HCT116 (cell line): ENCODE measurements at regions not wholly inside any gene's neighbourhood (a gene's known extent, or its start where the extent isn't known, plus 50 kb on each side); places are given as distances from the start of the nearest gene placed in this dataset.

Experiments
- ATAC-seq: fragments of 200-7000 bp; cut with Tn5 transposase; 2 replicates; pipeline ENCODE4 v1.9.1; 2020; ENCODE audit warnings: mild to moderate bottlenecking, moderate library complexity
- BruUV-seq: library from RNA; stranded (reverse); fragments of 400-500 nt; replicated peaks from 2 replicates; lab custom pipeline; 2021; lab: Mats Ljungman, UMichigan
- CTCF ChIA-PET: fragments of 300-600 bp; sonication (Branson Sonifier 250); formaldehyde crosslinking; loops from one replicate; lab custom pipeline; 2021; ENCODE audit warnings: antibody characterized with exemption; lab: Charles Lee
- POLR2A ChIA-PET: fragments of 300-600, 350-600 bp; sonication (Branson Sonifier 250); formaldehyde crosslinking; loops from one replicate; lab custom pipeline; 2021; ENCODE audit warnings: antibody characterized with exemption; lab: Charles Lee
- RAD21 ChIA-PET, 2 experiments: fragments of 300-600 bp; sonication (Branson Sonifier 250); formaldehyde crosslinking; loops; one replicate each; lab custom pipeline; 2023; ENCODE audit warnings: low total read pairs in 2 of 2; ENCODE audit not compliant: uncharacterized antibody in 2 of 2, unreplicated experiment in 2 of 2, low non-redundant PET in 1 of 2; lab: Charles Lee
- DNase-seq: peaks from one replicate; pipeline ENCODE4 v3.0.0-alpha.2; 2010; ENCODE audit warnings: low read depth, low spot score
- H2AFZ ChIP-seq: fragments of 200-600 bp; shearing (Covaris generic), sonication (generic); 2 replicates; pipeline ENCODE4 v1.6.1; 2017; ENCODE audit warnings: low read depth, mixed run types, mixed read lengths, antibody characterized with exemption, low read length; ENCODE audit not compliant: poor library complexity, severe bottlenecking
- H3K27ac ChIP-seq: 2 replicates; pipeline ENCODE4 v1.5.1; 2012; ENCODE audit warnings: low read depth, low read length
- H3K27me3 ChIP-seq: fragments of 200-600 bp; sonication (generic); 2 replicates; pipeline ENCODE4 v1.6.1; 2016; ENCODE audit warnings: mixed run types, low read length, mixed read lengths; ENCODE audit not compliant: insufficient read depth
- H3K36me3 ChIP-seq, 2 experiments: fragments of 200-500 bp in 1 of 2; fragments of 200-600 bp in 1 of 2; sonication (Bioruptor generic) in 1 of 2; sonication (generic) in 1 of 2; 2 replicates each; pipeline versions ENCODE4 v1.5.1 to v1.6.1; 2014 to 2016; ENCODE audit warnings: low read length in 2 of 2, inconsistent platforms in 1 of 2, mixed read lengths in 1 of 2, mixed run types in 1 of 2; ENCODE audit not compliant: insufficient read depth in 2 of 2, control insufficient read depth in 1 of 2
- H3K4me1 ChIP-seq, 2 experiments: fragments of 200-600 bp in 1 of 2; sonication (generic) in 1 of 2; 2 replicates each; pipeline versions ENCODE4 v1.5.1 to v1.6.1; 2012 to 2017; ENCODE audit warnings: low read length in 2 of 2, inconsistent platforms in 1 of 2, mild to moderate bottlenecking in 1 of 2, mixed read lengths in 1 of 2, mixed run types in 1 of 2, moderate library complexity in 1 of 2; ENCODE audit not compliant: insufficient read depth in 2 of 2, control insufficient read depth in 1 of 2
- H3K4me2 ChIP-seq: fragments of 200-600 bp; sonication (generic); 2 replicates; pipeline ENCODE4 v1.6.1; 2017; ENCODE audit warnings: mixed run types, low read length, mixed read lengths
- H3K4me3 ChIP-seq, 2 experiments: fragments of 200-600 bp in 1 of 2; sonication (generic) in 1 of 2; replicated peaks in 1 of 2; 2 replicates each; pipeline ENCODE4 v1.5.1; 2011 to 2016; ENCODE audit warnings: low read length in 2 of 2, control low read depth in 1 of 2, low read depth in 1 of 2, mild to moderate bottlenecking in 1 of 2, mixed read lengths in 1 of 2, mixed run types in 1 of 2
- H3K79me2 ChIP-seq: fragments of 200-600 bp; sonication (generic); 2 replicates; pipeline ENCODE4 v1.6.1; 2017; ENCODE audit warnings: mild to moderate bottlenecking, mixed run types, low read length, moderate library complexity, mixed read lengths; ENCODE audit not compliant: insufficient read depth
- H3K9ac ChIP-seq: fragments of 200-600 bp; sonication (generic); 2 replicates; pipeline ENCODE4 v1.6.1; 2016; ENCODE audit warnings: low read length, mixed read lengths
- H3K9me2 ChIP-seq: fragments of 200-600 bp; sonication (generic), shearing (Covaris generic); 2 replicates; pipeline ENCODE4 v1.6.1; 2017; ENCODE audit warnings: mixed run types, mild to moderate bottlenecking, moderate library complexity; ENCODE audit not compliant: insufficient read depth
- H3K9me3 ChIP-seq, 2 experiments: fragments of 200-500 bp in 1 of 2; fragments of 200-600 bp in 1 of 2; sonication (Bioruptor generic) in 1 of 2; sonication (generic) in 1 of 2; 2 replicates each; pipeline ENCODE4 v1.6.1; 2014 to 2017; ENCODE audit warnings: low read length in 2 of 2, mixed read lengths in 2 of 2, inconsistent platforms in 1 of 2, low read depth in 1 of 2, mild to moderate bottlenecking in 1 of 2, mixed run types in 1 of 2, moderate library complexity in 1 of 2; ENCODE audit not compliant: control insufficient read depth in 1 of 2, insufficient read depth in 1 of 2
- H4K20me1 ChIP-seq: fragments of 200-600 bp; sonication (generic), shearing (Covaris generic); 2 replicates; pipeline ENCODE4 v1.6.1; 2017; ENCODE audit warnings: mixed run types, mild to moderate bottlenecking, moderate library complexity; ENCODE audit not compliant: insufficient read depth
- CBX3 ChIP-seq: IDR thresholded peaks from 2 replicates; pipeline ENCODE4 v1.6.1; 2012; ENCODE audit warnings: low read depth
- CEBPB ChIP-seq: IDR thresholded peaks from 2 replicates; pipeline ENCODE4 v1.6.1; 2012; ENCODE audit warnings: low read depth
- ELF1 ChIP-seq: IDR thresholded peaks from 2 replicates; pipeline ENCODE4 v1.6.1; 2012; ENCODE audit warnings: low read depth, borderline replicate concordance
- JUND ChIP-seq: IDR thresholded peaks from 2 replicates; pipeline ENCODE4 v1.6.1; 2012
- POLR2A ChIP-seq: IDR thresholded peaks from 2 replicates; pipeline ENCODE4 v1.7.0; 2011; ENCODE audit warnings: borderline replicate concordance; ENCODE audit not compliant: insufficient read depth, insufficient read length; ENCODE audit errors: extremely low read depth
- RAD21 ChIP-seq: IDR thresholded peaks from 2 replicates; pipeline ENCODE4 v1.6.1; 2012; ENCODE audit warnings: low read depth, mild to moderate bottlenecking
- SIN3A ChIP-seq: IDR thresholded peaks from 2 replicates; pipeline ENCODE4 v1.6.1; 2012; ENCODE audit warnings: low read depth
- SP1 ChIP-seq: IDR thresholded peaks from 2 replicates; pipeline ENCODE4 v1.6.1; 2012; ENCODE audit warnings: low read depth
- TCF7L2 ChIP-seq: IDR thresholded peaks from 2 replicates; pipeline ENCODE4 v1.7.0; 2011; ENCODE audit warnings: borderline replicate concordance, inconsistent platforms; ENCODE audit not compliant: insufficient read depth, insufficient read length; ENCODE audit errors: extremely low read depth
- YY1 ChIP-seq: IDR thresholded peaks from 2 replicates; pipeline ENCODE4 v1.6.1; 2011; ENCODE audit warnings: low read length, low read depth, moderate library complexity, mild to moderate bottlenecking; ENCODE audit not compliant: insufficient replicate concordance; ENCODE audit errors: extremely low read depth
- ZBTB33 ChIP-seq: IDR thresholded peaks from 2 replicates; pipeline ENCODE4 v1.6.1; 2011; ENCODE audit warnings: mild to moderate bottlenecking, low read length, moderate library complexity; ENCODE audit not compliant: insufficient replicate concordance; ENCODE audit errors: extremely low read depth
- ZNF274 ChIP-seq: fragments of 200-500 bp; sonication (Bioruptor generic); IDR thresholded peaks from 2 replicates; pipeline ENCODE4 v1.6.1; 2014; ENCODE audit warnings: mild to moderate bottlenecking, low read depth, low read length, inconsistent platforms
- intact Hi-C: fragments of 100-400 bp; cut with micrococcal nuclease; formaldehyde crosslinking; loops from 2 replicates; pipeline ENCODE4 v1.10.0; 2022
- TF ChIP-seq, protein P1 (sequence below): IDR thresholded peaks from 2 replicates; pipeline ENCODE4 v1.6.1; 2012
- TF ChIP-seq, protein P2 (sequence below), 3 experiments: fragments of 200-600 bp in 1 of 3; sonication (generic) in 1 of 3; IDR thresholded peaks in 2 of 3; conservative IDR thresholded peaks in 1 of 3; 2 replicates each; pipeline ENCODE4 v1.5.1; 2012 to 2017; ENCODE audit warnings: low read depth in 2 of 3, low read length in 2 of 3, antibody characterized with exemption in 1 of 3, borderline replicate concordance in 1 of 3, control low read depth in 1 of 3, mild to moderate bottlenecking in 1 of 3, mixed read lengths in 1 of 3, mixed run types in 1 of 3, moderate library complexity in 1 of 3; ENCODE audit not compliant: insufficient read depth in 1 of 3

- CTCF ChIA-PET: no interaction called here
These were observed 64.2 kb upstream of the CCN6 start for GRCh38 chr6:111989743-111990142.

DNA sequence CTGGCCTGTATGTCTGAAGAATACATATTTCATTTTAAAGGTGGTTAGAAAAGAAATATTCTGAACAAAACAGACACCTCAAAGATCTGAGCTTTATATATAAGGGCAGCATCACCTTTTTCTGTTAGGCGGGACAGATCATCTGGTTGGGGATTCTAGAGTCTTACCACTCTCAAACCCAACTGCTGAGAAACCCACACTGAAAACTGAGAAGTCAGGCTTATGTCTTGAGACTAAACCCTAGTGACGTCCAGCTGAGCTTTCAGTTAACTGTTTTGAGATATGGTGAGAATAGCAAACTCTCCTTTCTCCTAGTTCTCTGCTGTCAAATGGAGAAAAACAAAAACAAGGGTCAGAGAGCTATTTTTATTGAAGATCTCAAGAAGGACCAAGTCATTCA, 63.7 kb upstream of the CCN6 start:
- POLR2A ChIA-PET: no interaction called here
- Histone ChIP-seq H3K9me2 (no peaks in the 10 kb centered on the region), H4K20me1 (no peaks in the 10 kb centered on the region), H3K79me2 (no peaks in the 10 kb centered on the region), H3K9me3 (no peaks in the 10 kb centered on the region), H3K4me1 (peaks cover 16 to 32% of the 10 kb centered on the region in 2 experiments), H3K36me3 (no peaks in the 10 kb centered on the region), H3K27me3 (no peaks in the 10 kb centered on the region), H3K9ac (no peak overlapping the region), H3K27ac (no peak overlapping the region), H2AFZ (no peak overlapping the region), H3K4me3 (no peak overlapping the region), H3K4me2 (no peak overlapping the region)
- RAD21 ChIA-PET: no interaction called here
- DNase-seq (no peak), ATAC-seq (no peak)
- CTCF ChIA-PET: no interaction called here
- BruUV-seq: no TSS peak
- intact Hi-C loops: no loop called here
- TF ChIP-seq CEBPB (no peak), ELF1 (no peak), JUND (no peak), POLR2A (no peak), TCF7L2 (no peak), ZNF274 (no peak), YY1 (no peak), SP1 (no peak), RAD21 (no peak), CBX3 (no peak), ZBTB33 (no peak)
- TF ChIP-seq, protein P1, sequence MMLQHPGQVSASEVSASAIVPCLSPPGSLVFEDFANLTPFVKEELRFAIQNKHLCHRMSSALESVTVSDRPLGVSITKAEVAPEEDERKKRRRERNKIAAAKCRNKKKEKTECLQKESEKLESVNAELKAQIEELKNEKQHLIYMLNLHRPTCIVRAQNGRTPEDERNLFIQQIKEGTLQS: no peak
- TF ChIP-seq, protein P2, sequence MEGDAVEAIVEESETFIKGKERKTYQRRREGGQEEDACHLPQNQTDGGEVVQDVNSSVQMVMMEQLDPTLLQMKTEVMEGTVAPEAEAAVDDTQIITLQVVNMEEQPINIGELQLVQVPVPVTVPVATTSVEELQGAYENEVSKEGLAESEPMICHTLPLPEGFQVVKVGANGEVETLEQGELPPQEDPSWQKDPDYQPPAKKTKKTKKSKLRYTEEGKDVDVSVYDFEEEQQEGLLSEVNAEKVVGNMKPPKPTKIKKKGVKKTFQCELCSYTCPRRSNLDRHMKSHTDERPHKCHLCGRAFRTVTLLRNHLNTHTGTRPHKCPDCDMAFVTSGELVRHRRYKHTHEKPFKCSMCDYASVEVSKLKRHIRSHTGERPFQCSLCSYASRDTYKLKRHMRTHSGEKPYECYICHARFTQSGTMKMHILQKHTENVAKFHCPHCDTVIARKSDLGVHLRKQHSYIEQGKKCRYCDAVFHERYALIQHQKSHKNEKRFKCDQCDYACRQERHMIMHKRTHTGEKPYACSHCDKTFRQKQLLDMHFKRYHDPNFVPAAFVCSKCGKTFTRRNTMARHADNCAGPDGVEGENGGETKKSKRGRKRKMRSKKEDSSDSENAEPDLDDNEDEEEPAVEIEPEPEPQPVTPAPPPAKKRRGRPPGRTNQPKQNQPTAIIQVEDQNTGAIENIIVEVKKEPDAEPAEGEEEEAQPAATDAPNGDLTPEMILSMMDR (IDR thresholded peaks at IDR 0.05 in 2 of 3, conservative IDR thresholded peaks at IDR 0.05 in 1 of 3; ENCODE audit: borderline replicate concordance in 1 of 3, insufficient read depth in 1 of 3, low read depth in 2 of 3, low read length in 2 of 3): no peak

More at GRCh38 chr6:111989743-111990142, 64.2 kb upstream of the CCN6 start:
- no peaks in the 10 kb centered on the region for H4K20me1 ChIP-seq
- ChIA-PET POLR2A (no interaction called here), RAD21 (no interaction called here)
- no peak overlapping the region for H3K4me3 ChIP-seq
- TF ChIP-seq SIN3A: no peak
- TF ChIP-seq RAD21: no peak
- TF ChIP-seq YY1: no peak
- no peak for TF ChIP-seq JUND
- BruUV-seq: no TSS peak
- no peaks in the 10 kb centered on the region for H3K79me2 ChIP-seq
- H3K36me3 ChIP-seq: no peaks in the 10 kb centered on the region
- ATAC-seq (no peak), DNase-seq (no peak)
- no peak overlapping the region for H2AFZ ChIP-seq
- H3K9me3 ChIP-seq: no peaks in the 10 kb centered on the region
- H3K27me3 ChIP-seq: no peaks in the 10 kb centered on the region
- H3K27ac ChIP-seq: no peak overlapping the region
- no peaks in the 10 kb centered on the region for H3K9me2 ChIP-seq
- peaks cover 19 to 36% of the 10 kb centered on the region in 2 experiments for H3K4me1 ChIP-seq
- no peak overlapping the region for H3K9ac ChIP-seq
- H3K4me2 ChIP-seq: no peak overlapping the region
- intact Hi-C loops: no loop called here
